ENCODE measurements at regions not wholly inside any gene's neighbourhood (a gene's known extent, or its start where the extent isn't known, plus 50 kb on each side); places are given as distances from the start of the nearest gene placed in this dataset.

DNA sequence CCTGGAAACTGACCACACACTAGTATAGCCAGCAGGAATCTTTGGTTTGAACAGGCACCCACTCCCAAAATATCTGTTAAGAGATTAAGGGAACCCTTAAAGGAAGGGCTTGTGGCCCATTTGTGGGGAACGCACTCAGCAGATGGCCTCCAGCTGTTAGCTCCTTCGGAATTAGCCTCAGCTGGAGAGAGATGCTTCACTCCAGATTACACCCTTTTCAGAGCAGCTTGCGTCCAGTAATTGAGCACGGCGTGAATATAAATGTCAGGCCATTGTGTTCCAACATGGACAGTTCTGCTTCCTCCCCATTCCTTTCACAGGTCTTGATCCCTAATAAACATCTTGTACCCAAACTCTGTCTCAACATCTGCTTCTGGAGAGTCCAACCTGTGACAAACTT is 397.8 kb downstream of the SEC23A start:
- no peak; the same call in 1 of the 2 replicates for ATAC-seq
- ChIA-PET POLR2A (no interaction called here), CTCF (no interaction called here)
- DNase-seq (ENCODE audit: low spot score) = no peak
- no peaks in the 10 kb centered on the region for H3K36me3 Mint-ChIP-seq
- H3K4me1 Mint-ChIP-seq = no peaks in the 10 kb centered on the region
- H3K4me3 Mint-ChIP-seq = no peak overlapping the region
- no peaks in the 10 kb centered on the region; the same call in 1 of the 2 replicates for H3K27me3 Mint-ChIP-seq (ENCODE audit: low read depth)
- TF ChIP-seq FOXP1 (CRISPR knock-in tag; IDR thresholded peaks at IDR 0.05; ENCODE audit: borderline replicate concordance) (no peak), SP1 (CRISPR knock-in tag; conservative IDR thresholded peaks at IDR 0.05) (no peak), RELA (CRISPR knock-in tag; IDR thresholded peaks at IDR 0.05; ENCODE audit: borderline replicate concordance) (no peak), NFYB (CRISPR knock-in tag; conservative IDR thresholded peaks at IDR 0.05; ENCODE audit: low read depth) (no peak), MXD4 (CRISPR knock-in tag; IDR thresholded peaks at IDR 0.05; ENCODE audit: borderline replicate concordance) (no peak), ZNF396 (CRISPR knock-in tag; IDR thresholded peaks at IDR 0.05; ENCODE audit: borderline replicate concordance) (no peak), ZNF317 (CRISPR knock-in tag; IDR thresholded peaks at IDR 0.05; ENCODE audit: borderline replicate concordance, low read depth) (no peak), ZNF219 (CRISPR knock-in tag; IDR thresholded peaks at IDR 0.05; ENCODE audit: borderline replicate concordance) (no peak)
- TF ChIP-seq, protein P1, sequence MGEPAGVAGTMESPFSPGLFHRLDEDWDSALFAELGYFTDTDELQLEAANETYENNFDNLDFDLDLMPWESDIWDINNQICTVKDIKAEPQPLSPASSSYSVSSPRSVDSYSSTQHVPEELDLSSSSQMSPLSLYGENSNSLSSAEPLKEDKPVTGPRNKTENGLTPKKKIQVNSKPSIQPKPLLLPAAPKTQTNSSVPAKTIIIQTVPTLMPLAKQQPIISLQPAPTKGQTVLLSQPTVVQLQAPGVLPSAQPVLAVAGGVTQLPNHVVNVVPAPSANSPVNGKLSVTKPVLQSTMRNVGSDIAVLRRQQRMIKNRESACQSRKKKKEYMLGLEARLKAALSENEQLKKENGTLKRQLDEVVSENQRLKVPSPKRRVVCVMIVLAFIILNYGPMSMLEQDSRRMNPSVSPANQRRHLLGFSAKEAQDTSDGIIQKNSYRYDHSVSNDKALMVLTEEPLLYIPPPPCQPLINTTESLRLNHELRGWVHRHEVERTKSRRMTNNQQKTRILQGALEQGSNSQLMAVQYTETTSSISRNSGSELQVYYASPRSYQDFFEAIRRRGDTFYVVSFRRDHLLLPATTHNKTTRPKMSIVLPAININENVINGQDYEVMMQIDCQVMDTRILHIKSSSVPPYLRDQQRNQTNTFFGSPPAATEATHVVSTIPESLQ (CRISPR knock-in tag; IDR thresholded peaks at IDR 0.05) = no peak
- TF ChIP-seq, protein P2, sequence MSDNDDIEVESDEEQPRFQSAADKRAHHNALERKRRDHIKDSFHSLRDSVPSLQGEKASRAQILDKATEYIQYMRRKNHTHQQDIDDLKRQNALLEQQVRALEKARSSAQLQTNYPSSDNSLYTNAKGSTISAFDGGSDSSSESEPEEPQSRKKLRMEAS (CRISPR knock-in tag; IDR thresholded peaks at IDR 0.05) = no peak
- TF ChIP-seq, protein P3, sequence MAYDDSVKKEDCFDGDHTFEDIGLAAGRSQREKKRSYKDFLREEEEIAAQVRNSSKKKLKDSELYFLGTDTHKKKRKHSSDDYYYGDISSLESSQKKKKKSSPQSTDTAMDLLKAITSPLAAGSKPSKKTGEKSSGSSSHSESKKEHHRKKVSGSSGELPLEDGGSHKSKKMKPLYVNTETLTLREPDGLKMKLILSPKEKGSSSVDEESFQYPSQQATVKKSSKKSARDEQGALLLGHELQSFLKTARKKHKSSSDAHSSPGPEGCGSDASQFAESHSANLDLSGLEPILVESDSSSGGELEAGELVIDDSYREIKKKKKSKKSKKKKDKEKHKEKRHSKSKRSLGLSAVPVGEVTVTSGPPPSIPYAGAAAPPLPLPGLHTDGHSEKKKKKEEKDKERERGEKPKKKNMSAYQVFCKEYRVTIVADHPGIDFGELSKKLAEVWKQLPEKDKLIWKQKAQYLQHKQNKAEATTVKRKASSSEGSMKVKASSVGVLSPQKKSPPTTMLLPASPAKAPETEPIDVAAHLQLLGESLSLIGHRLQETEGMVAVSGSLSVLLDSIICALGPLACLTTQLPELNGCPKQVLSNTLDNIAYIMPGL (CRISPR knock-in tag; IDR thresholded peaks at IDR 0.05) = no peak
- TF ChIP-seq, protein P4, sequence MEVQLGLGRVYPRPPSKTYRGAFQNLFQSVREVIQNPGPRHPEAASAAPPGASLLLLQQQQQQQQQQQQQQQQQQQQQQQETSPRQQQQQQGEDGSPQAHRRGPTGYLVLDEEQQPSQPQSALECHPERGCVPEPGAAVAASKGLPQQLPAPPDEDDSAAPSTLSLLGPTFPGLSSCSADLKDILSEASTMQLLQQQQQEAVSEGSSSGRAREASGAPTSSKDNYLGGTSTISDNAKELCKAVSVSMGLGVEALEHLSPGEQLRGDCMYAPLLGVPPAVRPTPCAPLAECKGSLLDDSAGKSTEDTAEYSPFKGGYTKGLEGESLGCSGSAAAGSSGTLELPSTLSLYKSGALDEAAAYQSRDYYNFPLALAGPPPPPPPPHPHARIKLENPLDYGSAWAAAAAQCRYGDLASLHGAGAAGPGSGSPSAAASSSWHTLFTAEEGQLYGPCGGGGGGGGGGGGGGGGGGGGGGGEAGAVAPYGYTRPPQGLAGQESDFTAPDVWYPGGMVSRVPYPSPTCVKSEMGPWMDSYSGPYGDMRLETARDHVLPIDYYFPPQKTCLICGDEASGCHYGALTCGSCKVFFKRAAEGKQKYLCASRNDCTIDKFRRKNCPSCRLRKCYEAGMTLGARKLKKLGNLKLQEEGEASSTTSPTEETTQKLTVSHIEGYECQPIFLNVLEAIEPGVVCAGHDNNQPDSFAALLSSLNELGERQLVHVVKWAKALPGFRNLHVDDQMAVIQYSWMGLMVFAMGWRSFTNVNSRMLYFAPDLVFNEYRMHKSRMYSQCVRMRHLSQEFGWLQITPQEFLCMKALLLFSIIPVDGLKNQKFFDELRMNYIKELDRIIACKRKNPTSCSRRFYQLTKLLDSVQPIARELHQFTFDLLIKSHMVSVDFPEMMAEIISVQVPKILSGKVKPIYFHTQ (CRISPR knock-in tag; IDR thresholded peaks at IDR 0.05) = no peak
- no peaks in the 10 kb centered on the region for H3K9me3 Mint-ChIP-seq
- H3K27ac Mint-ChIP-seq = no peak overlapping the region

DNA sequence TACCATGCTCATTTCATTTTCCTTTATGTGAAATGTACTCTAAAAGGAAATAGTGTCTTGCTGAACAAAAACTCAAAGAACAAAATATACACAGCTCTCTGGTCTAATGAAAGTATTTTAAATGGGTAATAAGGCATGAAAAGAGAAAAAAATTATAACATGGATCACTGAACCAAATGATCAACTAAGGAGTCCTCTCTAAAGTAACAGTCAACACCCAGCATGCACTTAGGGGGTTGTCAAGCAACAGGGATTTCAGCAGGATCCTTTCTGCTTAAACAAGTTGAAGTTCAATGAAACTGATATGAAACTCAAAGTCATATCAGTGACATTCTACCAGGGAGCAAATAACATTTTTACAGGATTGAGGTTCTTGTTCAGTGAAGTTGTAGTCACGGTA is 398.8 kb downstream of the SEC23A start:
- CTCF ChIA-PET = no interaction called here
- TF ChIP-seq ZNF317 (CRISPR knock-in tag; IDR thresholded peaks at IDR 0.05; ENCODE audit: borderline replicate concordance, low read depth) (no peak), JAZF1 (CRISPR knock-in tag; IDR thresholded peaks at IDR 0.05) (no peak), SMAD3 (CRISPR knock-in tag; IDR thresholded peaks at IDR 0.05; ENCODE audit: borderline replicate concordance) (no peak), IRF2 (CRISPR knock-in tag; IDR thresholded peaks at IDR 0.05; ENCODE audit: borderline replicate concordance, low read depth) (no peak)
- TF ChIP-seq, protein P5, sequence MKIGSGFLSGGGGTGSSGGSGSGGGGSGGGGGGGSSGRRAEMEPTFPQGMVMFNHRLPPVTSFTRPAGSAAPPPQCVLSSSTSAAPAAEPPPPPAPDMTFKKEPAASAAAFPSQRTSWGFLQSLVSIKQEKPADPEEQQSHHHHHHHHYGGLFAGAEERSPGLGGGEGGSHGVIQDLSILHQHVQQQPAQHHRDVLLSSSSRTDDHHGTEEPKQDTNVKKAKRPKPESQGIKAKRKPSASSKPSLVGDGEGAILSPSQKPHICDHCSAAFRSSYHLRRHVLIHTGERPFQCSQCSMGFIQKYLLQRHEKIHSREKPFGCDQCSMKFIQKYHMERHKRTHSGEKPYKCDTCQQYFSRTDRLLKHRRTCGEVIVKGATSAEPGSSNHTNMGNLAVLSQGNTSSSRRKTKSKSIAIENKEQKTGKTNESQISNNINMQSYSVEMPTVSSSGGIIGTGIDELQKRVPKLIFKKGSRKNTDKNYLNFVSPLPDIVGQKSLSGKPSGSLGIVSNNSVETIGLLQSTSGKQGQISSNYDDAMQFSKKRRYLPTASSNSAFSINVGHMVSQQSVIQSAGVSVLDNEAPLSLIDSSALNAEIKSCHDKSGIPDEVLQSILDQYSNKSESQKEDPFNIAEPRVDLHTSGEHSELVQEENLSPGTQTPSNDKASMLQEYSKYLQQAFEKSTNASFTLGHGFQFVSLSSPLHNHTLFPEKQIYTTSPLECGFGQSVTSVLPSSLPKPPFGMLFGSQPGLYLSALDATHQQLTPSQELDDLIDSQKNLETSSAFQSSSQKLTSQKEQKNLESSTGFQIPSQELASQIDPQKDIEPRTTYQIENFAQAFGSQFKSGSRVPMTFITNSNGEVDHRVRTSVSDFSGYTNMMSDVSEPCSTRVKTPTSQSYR (CRISPR knock-in tag; IDR thresholded peaks at IDR 0.05) = no peak
- TF ChIP-seq, protein P6, sequence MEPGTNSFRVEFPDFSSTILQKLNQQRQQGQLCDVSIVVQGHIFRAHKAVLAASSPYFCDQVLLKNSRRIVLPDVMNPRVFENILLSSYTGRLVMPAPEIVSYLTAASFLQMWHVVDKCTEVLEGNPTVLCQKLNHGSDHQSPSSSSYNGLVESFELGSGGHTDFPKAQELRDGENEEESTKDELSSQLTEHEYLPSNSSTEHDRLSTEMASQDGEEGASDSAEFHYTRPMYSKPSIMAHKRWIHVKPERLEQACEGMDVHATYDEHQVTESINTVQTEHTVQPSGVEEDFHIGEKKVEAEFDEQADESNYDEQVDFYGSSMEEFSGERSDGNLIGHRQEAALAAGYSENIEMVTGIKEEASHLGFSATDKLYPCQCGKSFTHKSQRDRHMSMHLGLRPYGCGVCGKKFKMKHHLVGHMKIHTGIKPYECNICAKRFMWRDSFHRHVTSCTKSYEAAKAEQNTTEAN (CRISPR knock-in tag; IDR thresholded peaks at IDR 0.05) = no peak
- TF ChIP-seq, protein P7, sequence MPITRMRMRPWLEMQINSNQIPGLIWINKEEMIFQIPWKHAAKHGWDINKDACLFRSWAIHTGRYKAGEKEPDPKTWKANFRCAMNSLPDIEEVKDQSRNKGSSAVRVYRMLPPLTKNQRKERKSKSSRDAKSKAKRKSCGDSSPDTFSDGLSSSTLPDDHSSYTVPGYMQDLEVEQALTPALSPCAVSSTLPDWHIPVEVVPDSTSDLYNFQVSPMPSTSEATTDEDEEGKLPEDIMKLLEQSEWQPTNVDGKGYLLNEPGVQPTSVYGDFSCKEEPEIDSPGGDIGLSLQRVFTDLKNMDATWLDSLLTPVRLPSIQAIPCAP (CRISPR knock-in tag; IDR thresholded peaks at IDR 0.05) = no peak
- TF ChIP-seq, protein P8, sequence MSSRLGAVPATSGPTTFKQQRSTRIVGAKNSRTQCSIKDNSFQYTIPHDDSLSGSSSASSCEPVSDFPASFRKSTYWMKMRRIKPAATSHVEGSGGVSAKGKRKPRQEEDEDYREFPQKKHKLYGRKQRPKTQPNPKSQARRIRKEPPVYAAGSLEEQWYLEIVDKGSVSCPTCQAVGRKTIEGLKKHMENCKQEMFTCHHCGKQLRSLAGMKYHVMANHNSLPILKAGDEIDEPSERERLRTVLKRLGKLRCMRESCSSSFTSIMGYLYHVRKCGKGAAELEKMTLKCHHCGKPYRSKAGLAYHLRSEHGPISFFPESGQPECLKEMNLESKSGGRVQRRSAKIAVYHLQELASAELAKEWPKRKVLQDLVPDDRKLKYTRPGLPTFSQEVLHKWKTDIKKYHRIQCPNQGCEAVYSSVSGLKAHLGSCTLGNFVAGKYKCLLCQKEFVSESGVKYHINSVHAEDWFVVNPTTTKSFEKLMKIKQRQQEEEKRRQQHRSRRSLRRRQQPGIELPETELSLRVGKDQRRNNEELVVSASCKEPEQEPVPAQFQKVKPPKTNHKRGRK (CRISPR knock-in tag; IDR thresholded peaks at IDR 0.05; ENCODE audit: borderline replicate concordance) = no peak
- H3K27ac Mint-ChIP-seq = no peak overlapping the region
- no peak overlapping the region for H3K4me3 Mint-ChIP-seq
- no peak for DNase-seq (ENCODE audit: low spot score)
- no peaks in the 10 kb centered on the region; the same call in 1 of the 2 replicates for H3K27me3 Mint-ChIP-seq (ENCODE audit: low read depth)
- ATAC-seq = no peak
- POLR2A ChIA-PET = no interaction called here
- no peaks in the 10 kb centered on the region for H3K4me1 Mint-ChIP-seq
- H3K9me3 Mint-ChIP-seq = no peaks in the 10 kb centered on the region
- no peaks in the 10 kb centered on the region for H3K36me3 Mint-ChIP-seq

Data from WTC11 (cell line).